Subcutaneous abdominal adipose tissue (tissue), 5 donors: ENCODE measurements at regions not wholly inside any gene's neighbourhood (a gene's known extent, or its start where the extent isn't known, plus 50 kb on each side); places are given as distances from the start of the nearest gene placed in this dataset.

Source experiments
- H3K27ac ChIP-seq: one replicate; pipeline ENCODE4 v1.7.0; 2013; ENCODE audit warnings: low read depth, mild to moderate bottlenecking, inconsistent platforms, low read length, moderate library complexity
- H3K27me3 ChIP-seq, 5 donors: one replicate each; pipeline ENCODE4 v1.7.0; 2013; ENCODE audit warnings: low read length in 5 of 5, inconsistent platforms in 1 of 5; ENCODE audit not compliant: control insufficient read depth in 5 of 5, insufficient read depth in 4 of 5
- H3K36me3 ChIP-seq, 5 donors: one replicate each; pipeline ENCODE4 v1.7.0; 2013; ENCODE audit warnings: low read length in 5 of 5; ENCODE audit not compliant: control insufficient read depth in 5 of 5, insufficient read depth in 5 of 5
- H3K4me1 ChIP-seq, 5 donors: one replicate each; pipeline ENCODE4 v1.7.0; 2013; ENCODE audit warnings: low read length in 5 of 5, mild to moderate bottlenecking in 3 of 5, moderate library complexity in 1 of 5; ENCODE audit not compliant: control insufficient read depth in 5 of 5, insufficient read depth in 5 of 5
- H3K4me3 ChIP-seq, 5 donors: one replicate each; pipeline ENCODE4 v1.7.0; 2013; ENCODE audit warnings: low read length in 5 of 5, low read depth in 1 of 5
- H3K9ac ChIP-seq, 5 donors: one replicate each; pipeline ENCODE4 v1.7.0; 2013; ENCODE audit warnings: low read length in 5 of 5, mild to moderate bottlenecking in 4 of 5, moderate library complexity in 3 of 5
- H3K9me3 ChIP-seq, 5 donors: one replicate each; pipeline ENCODE4 v1.7.0; 2013; ENCODE audit warnings: low read length in 5 of 5; ENCODE audit not compliant: control insufficient read depth in 5 of 5
- donor health status: healthy.
- donor health status: healthy.
- donor health status: healthy.
- donor health status: healthy.
- donor health status: healthy.

DNA sequence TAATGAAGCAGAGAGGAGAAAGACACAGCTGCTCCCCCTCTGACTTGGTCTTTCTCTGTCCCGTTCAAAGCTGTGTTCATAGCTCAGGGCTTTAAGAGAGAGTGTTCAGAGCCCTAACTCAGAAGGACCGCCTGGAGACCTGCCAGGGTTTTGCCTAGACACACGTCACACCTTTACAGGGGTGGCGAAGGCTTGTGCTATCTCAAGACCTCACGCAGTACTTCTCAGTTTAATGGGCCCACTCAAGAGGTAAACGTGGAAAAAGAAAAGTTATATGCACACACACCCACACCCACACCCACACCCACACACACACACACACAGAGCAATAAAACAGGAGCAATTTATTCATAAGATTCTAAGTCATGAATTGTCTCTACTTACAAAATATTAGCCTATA is 374.3 kb downstream of the C12orf75 start:
- Histone ChIP-seq H3K4me1 (peaks cover 0 to 18% (median 0%) of the 10 kb centered on the region in 5 donors), H3K36me3 (no peaks in the 10 kb centered on the region), H3K27me3 (no peaks in the 10 kb centered on the region), H3K9me3 (no peaks in the 10 kb centered on the region), H3K4me3 (no peak overlapping the region), H3K27ac (no peak overlapping the region), H3K9ac (no peak overlapping the region)

DNA sequence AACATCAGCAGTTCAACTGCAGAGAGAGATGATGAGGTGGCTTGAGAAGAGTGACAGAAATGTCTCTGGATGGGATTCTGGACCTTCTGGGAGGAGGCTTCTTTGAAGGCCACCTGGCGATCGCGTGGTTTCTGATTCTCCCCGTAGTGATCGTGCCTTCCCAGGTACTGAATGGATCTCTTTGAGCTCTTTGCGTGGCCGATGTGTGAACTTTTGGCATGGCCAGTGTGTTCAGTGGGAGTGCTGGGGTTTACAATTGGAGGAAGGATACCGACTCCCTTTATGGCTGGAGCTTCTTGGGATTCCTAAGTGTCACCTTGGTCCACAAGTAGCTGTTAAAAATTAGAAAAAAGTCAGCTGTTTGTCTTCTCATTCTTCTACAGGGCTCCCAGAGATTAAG is 374.7 kb downstream of the C12orf75 start:
- Histone ChIP-seq H3K27me3 (no peaks in the 10 kb centered on the region), H3K9ac (no peak overlapping the region), H3K36me3 (no peaks in the 10 kb centered on the region), H3K4me3 (no peak overlapping the region), H3K9me3 (no peaks in the 10 kb centered on the region), H3K27ac (no peak overlapping the region), H3K4me1 (peaks cover 0 to 18% (median 0%) of the 10 kb centered on the region in 5 donors)

DNA sequence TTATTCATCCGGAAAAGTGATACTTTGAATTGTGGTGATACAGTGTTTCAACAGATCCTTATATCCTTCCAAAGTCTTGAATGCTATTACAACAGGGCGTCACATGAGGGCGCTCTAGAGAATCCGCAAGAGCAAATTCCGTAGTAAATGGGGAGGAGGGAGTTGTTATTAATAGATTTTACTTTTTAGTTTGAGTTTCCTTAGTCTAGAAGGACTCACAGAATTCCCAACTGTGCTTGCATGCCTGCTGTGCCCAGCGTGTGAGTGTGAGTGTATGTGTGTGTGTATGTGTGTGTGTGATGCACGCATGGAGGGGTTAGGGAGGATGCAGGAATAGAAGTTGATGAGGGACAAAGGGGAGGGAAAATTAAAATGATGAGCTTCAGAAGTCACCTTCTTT is 375.3 kb downstream of the C12orf75 start:
- Histone ChIP-seq H3K27me3 (no peaks in the 10 kb centered on the region), H3K27ac (no peak overlapping the region), H3K9me3 (no peaks in the 10 kb centered on the region), H3K4me3 (no peak overlapping the region), H3K9ac (no peak overlapping the region), H3K4me1 (peaks cover 0 to 18% (median 0%) of the 10 kb centered on the region in 5 donors), H3K36me3 (no peaks in the 10 kb centered on the region)

DNA sequence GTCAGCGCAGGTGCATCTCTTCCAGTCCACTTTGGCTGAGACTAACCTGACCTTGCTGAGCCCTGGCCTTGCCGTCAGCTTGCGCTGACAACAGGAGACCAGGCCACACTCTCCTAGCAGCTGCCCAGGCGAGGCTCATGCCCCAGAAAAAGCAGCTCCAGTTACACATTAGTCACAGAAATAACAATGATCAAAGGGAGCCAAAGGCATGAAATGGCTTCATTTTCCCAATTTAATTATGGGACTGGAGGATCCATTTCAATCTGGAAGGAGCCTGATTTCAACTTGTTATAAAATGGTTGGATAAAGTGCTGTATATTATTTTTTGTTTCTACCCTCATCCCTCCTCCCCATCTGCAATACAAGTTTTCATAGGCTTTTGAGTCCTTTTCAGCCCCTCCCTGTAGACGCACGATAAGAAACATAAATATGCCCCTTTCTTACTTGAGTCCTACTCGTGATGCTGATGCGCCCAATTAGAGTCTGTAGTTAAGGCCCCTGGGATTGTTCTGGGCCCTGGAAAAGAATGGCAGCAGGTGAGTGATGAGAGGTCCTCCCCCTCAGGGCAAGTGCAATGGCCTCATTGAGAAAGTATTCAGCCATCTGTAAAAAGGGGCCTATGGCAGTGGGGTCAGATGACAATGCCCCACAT is 376.0 kb downstream of the C12orf75 start:
- H3K36me3 ChIP-seq = no peaks in the 10 kb centered on the region
- H3K9ac ChIP-seq = no peak overlapping the region
- no peaks in the 10 kb centered on the region for H3K9me3 ChIP-seq
- peaks cover 0 to 18% (median 0%) of the 10 kb centered on the region in 5 donors for H3K4me1 ChIP-seq
- no peak overlapping the region for H3K4me3 ChIP-seq
- no peak overlapping the region for H3K27ac ChIP-seq
- H3K27me3 ChIP-seq = no peaks in the 10 kb centered on the region

DNA sequence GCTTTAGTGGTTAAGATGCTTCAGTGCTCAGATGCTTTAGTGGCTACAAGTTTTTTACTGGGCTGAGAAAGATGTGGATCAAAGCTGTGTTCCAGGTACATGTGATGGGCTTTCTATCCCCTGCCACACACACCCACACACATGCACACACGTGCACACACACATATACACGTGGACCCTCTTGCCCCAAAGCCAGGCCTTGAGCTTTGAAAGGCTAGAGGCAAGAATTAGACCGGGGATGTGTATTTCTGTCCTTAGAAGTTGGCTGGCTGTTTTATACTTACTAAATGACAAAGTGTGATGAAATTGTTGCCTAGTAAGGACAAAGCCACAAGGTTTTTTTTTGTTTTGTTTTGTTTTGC is 376.5 kb downstream of the C12orf75 start:
- Histone ChIP-seq H3K4me3 (no peak overlapping the region), H3K27me3 (no peaks in the 10 kb centered on the region), H3K4me1 (peaks cover 0 to 18% (median 0%) of the 10 kb centered on the region in 5 donors), H3K36me3 (no peaks in the 10 kb centered on the region), H3K9ac (no peak overlapping the region), H3K27ac (no peak overlapping the region), H3K9me3 (no peaks in the 10 kb centered on the region)

DNA sequence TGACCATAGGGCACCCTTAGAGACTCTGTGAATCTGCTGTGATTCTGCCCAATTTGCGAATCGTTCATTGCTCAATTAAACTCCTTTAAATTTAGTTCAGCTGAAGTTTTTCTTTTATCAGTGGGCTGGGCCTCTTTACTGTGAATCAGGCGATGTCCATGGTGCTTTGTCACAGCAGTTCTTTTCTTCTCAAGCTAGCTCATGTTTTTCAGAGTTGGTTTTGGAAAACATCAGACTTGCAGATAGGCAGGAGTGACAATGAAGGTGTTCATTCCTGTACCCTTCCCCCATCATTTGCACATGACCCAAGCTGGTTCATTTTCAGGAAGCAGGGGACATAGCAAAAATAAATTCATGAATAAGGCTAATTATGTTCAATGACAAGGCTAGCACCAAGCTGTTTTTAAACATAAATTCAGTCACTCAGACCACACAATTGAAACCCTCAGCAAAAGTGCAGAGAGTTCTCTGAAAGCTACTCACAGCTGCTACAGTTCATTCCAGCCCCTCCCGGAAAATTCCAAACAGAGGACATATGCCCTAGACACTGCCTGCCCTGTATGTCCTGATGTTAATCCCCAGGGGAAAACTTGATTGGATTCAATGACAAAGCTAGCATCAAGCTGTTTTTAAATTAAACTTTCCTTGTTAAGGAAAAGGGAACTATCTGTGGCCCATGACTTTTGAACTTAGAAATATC is 383.3 kb downstream of the C12orf75 start:
- Histone ChIP-seq H3K9me3 (no peaks in the 10 kb centered on the region), H3K36me3 (no peaks in the 10 kb centered on the region), H3K4me1 (no peaks in the 10 kb centered on the region), H3K9ac (no peak overlapping the region), H3K4me3 (no peak overlapping the region), H3K27ac (no peak overlapping the region), H3K27me3 (no peaks in the 10 kb centered on the region)

DNA sequence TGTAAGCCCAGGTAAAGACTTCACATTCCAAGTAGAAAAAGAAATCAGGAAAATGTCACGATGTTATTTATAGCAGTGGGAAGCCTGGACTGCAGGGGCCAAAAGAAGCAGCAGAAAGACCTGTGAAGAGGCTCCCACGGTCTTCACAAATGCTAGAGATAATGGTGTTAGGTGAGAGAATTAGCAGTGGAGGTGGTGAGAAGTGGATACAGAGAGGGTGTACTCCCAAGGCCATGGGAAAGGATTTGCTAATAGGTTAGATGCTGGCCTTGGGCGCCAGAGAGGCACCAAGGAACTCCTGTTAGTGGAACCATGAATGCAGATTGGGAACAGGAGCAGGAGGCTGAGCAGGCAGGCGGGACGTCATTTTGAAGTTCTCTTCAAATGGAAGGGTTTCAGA is 386.1 kb downstream of the C12orf75 start:
- Histone ChIP-seq H3K4me3 (no peak overlapping the region), H3K27me3 (no peaks in the 10 kb centered on the region), H3K9ac (no peak overlapping the region), H3K4me1 (no peaks in the 10 kb centered on the region), H3K36me3 (no peaks in the 10 kb centered on the region), H3K9me3 (peaks cover 0 to 4% (median 0%) of the 10 kb centered on the region in 5 donors), H3K27ac (no peak overlapping the region)

DNA sequence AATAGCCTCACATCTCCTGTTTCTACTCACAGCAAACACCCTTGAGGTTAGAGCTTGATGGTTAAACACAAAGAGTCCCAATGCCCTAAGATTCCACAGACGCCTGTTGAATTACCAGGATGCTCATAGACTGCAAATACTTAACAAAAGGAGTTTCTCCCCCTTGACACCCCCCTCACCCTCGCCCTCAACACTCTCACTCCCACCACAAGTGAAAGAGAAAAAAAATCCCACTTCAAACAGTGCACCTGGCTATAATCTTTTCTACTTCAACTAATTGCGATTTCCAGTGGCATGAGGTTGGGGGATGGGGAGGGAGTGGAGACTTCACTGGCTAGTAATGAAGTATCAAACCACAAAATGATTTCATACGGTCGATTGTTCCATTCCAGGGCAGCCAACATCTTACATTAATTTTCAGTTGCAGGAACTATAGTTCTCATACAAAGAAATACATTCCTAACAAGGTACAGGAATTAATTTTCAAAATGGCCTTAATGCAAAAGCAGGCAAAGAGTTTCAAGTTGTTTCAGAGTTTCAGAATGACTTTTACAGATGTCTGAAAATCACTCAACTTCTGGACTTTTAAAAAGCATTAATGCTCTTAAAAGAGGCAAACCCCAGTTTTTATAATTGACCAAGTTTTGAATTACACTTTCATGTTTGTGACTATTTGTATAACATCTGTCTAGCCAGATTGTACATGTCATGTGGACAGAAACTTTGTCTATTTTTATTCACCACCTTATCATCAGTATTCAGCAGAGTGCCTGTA is 390.7 kb downstream of the C12orf75 start:
- Histone ChIP-seq H3K4me1 (peaks cover 0 to 8% (median 0%) of the 10 kb centered on the region in 5 donors), H3K9ac (no peak overlapping the region), H3K4me3 (no peak overlapping the region), H3K27ac (no peak overlapping the region), H3K9me3 (peaks cover 0 to 4% (median 0%) of the 10 kb centered on the region in 5 donors), H3K36me3 (no peaks in the 10 kb centered on the region), H3K27me3 (no peaks in the 10 kb centered on the region)

DNA sequence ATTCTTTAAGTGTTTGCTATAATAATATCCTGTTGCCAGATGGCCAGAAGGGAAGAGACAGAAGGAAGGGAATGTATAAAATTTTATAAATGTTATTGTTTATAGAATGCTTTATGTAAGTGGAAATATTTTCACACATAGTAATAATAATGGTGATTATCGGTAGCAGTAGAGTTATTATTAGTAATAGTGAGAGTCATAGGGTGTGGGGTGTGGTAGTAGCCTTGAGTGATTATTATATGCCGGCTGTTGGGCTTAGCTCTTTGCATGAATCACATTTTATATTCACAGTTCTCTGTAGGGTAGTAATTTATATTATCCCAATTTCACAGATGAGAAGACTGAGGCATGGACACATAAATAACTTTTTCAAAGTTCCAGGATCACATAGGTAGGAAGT is 391.4 kb downstream of the C12orf75 start:
- Histone ChIP-seq H3K27me3 (no peaks in the 10 kb centered on the region), H3K27ac (no peak overlapping the region), H3K9ac (no peak overlapping the region), H3K36me3 (no peaks in the 10 kb centered on the region), H3K4me3 (no peak overlapping the region), H3K4me1 (peaks cover 0 to 8% (median 0%) of the 10 kb centered on the region in 5 donors), H3K9me3 (peaks cover 0 to 4% (median 0%) of the 10 kb centered on the region in 5 donors)

DNA sequence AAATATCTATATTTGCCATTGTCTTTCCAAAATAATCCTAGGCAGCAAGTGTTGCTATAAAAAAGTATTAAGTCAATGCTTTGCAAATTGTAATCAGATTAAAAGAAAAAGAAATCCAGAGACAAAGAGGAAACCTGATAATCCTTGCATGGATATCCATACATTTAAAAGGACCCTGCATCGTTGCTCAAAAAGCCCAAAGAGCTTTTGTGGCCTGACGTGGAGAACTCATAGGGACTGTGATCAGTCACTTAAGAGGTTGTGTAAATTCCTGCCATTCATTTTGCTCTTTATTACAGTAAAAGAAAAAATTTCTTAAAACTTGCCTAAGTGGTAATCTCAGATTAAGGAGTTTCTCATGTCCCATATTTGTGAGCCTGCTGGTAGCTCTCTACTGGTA is 392.6 kb downstream of the C12orf75 start:
- Histone ChIP-seq H3K9me3 (peaks cover 0 to 4% (median 0%) of the 10 kb centered on the region in 5 donors), H3K36me3 (no peaks in the 10 kb centered on the region), H3K4me1 (peaks cover 0 to 8% (median 0%) of the 10 kb centered on the region in 5 donors), H3K9ac (no peak overlapping the region), H3K4me3 (no peak overlapping the region), H3K27me3 (no peaks in the 10 kb centered on the region), H3K27ac (no peak overlapping the region)
